ENCODE measurements at regions not wholly inside any gene's neighbourhood (a gene's known extent, or its start where the extent isn't known, plus 50 kb on each side); places are given as distances from the start of the nearest gene placed in this dataset.

DNA sequence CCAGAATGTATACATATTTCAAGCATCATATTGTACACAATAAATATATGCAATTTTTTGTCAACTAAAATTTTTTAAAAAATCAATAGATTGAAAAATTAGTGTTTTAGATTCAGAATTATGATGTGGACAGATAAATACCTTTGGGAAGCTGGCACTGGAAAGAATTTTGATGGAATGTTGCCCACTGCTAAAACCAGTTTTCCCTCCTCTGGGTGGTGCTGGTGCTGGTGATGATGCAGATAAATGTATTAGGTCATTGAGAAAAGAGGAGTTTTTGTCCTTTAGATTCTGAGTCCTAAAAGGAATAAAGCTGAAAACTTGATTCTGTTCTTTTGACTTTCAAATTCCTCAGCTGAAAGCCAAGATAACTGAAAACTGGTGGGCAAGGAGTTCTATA lies 56.0 kb upstream of the SUCLG2 start:
- DNase-seq (ENCODE audit: low read depth in 2 of 2), result no peak

DNA sequence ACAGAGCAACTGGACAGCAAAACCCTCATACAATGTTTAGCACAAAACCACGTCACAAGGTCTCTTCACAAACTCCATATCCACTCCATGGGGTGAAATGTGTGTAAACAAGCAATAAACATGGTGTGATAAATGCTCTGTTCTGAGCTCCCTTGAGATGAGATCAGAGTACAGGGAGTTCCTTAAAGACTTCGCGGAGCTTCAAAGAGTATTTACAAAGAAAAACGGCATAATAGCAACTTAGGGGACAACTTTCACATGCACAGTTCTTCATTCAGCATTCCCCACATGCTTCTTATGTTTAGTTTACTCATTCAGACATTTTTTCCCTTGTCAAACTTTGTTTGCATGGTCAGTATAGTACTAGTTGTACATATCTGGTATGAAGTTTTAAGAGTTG lies 52.5 kb upstream of the SUCLG2 start:
- DNase-seq (ENCODE audit: low read depth in 2 of 2), result no peak

DNA sequence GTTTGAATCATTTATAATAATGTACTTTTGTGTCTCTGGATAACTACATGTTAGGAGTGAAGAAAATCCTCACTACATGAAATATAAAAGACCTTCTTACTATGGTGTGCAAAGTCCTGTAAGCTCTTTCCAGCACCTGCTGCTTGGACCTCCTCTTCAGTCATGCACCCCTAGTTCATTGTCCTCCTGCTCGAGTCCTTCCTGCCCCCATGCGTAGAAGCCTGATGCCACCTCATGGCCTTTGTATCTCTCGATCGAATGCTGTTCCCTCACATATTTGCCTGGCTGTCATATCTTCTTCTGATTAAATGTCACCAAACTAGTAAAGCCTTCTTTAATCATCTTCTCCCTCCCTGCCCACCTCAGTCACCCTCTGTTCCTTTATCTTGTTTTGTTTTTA lies 49.9 kb upstream of the SUCLG2 start:
- no peak for DNase-seq (ENCODE audit: low read depth in 2 of 2)

All from activated CD8-positive, alpha-beta memory T cell treated with anti-CD3 and anti-CD28 coated beads for 4 hours (primary cell).